ENCODE measurements at regions not wholly inside any gene's neighbourhood (a gene's known extent, or its start where the extent isn't known, plus 50 kb on each side); places are given as distances from the start of the nearest gene placed in this dataset.

- no peak overlapping the region for H2BK12ac ChIP-seq (ENCODE audit: low read length)
These were observed 160.7 kb upstream of the FAM47C start for GRCh38 chrX:36847496-36847895.

GRCh38 chrX:36849407-36849806 is 158.8 kb upstream of the FAM47C start:
- H4K12ac ChIP-seq (ENCODE audit: low read depth, low read length) = no peak overlapping the region
- no peak overlapping the region for H3K4me2 ChIP-seq (ENCODE audit: low read length)
- H3K14ac ChIP-seq (ENCODE audit: low read length) = no peak overlapping the region
- H2BK120ac ChIP-seq (ENCODE audit: insufficient read depth, low read length, poor library complexity) = no peak overlapping the region
- no peak overlapping the region for H4K8ac ChIP-seq (ENCODE audit: low read depth, low read length)
- no peak overlapping the region for H3K18ac ChIP-seq (ENCODE audit: low read length)
- H3K79me2 ChIP-seq (ENCODE audit: control insufficient read depth, insufficient read depth, low read length, poor library complexity) = no peaks in the 10 kb centered on the region
- no peaks in the 10 kb centered on the region for H3K36me3 ChIP-seq (ENCODE audit: control insufficient read depth in 1 of 2, insufficient read depth in 2 of 2, low read length in 2 of 2)
- no peak overlapping the region for H3K23ac ChIP-seq (ENCODE audit: low read length)
- H3K4me3 ChIP-seq (ENCODE audit: low read depth, low read length) = no peak overlapping the region
- H2AFZ ChIP-seq (ENCODE audit: insufficient read depth, low read length, poor library complexity) = no peak overlapping the region
- no peak overlapping the region for H3K9ac ChIP-seq (ENCODE audit: low read length)
- no peak for DNase-seq
- H2BK12ac ChIP-seq (ENCODE audit: low read length) = no peak overlapping the region
- no peak overlapping the region for H3K27ac ChIP-seq (ENCODE audit: low read depth, low read length)
- H3K79me1 ChIP-seq (ENCODE audit: low read length) = no peaks in the 10 kb centered on the region
- no peaks in the 10 kb centered on the region for H3K27me3 ChIP-seq (ENCODE audit: insufficient read depth, low read length)
- no peak overlapping the region for H3K4ac ChIP-seq (ENCODE audit: low read depth, low read length)
- H3K9me3 ChIP-seq (ENCODE audit: insufficient read depth, low read depth, low read length) = no peaks in the 10 kb centered on the region
- no peak overlapping the region for H4K91ac ChIP-seq (ENCODE audit: low read depth, low read length)
- no peak overlapping the region for H2BK5ac ChIP-seq (ENCODE audit: low read depth, low read length, poor library complexity)
- no peak overlapping the region for H2AK5ac ChIP-seq (ENCODE audit: low read length)
- H3K4me1 ChIP-seq (ENCODE audit: control insufficient read depth in 1 of 2, insufficient read depth in 2 of 2, low read length in 2 of 2) = no peaks in the 10 kb centered on the region
- no CpG with 5 or more reads among the region's 2 CpGs for WGBS (ENCODE audit: extremely low coverage, insufficient coverage, insufficient read length)

More at GRCh38 chrX:36847496-36847895, 160.7 kb upstream of the FAM47C start:
- Histone ChIP-seq H3K79me1 (ENCODE audit: low read length) (no peaks in the 10 kb centered on the region), H2BK120ac (ENCODE audit: insufficient read depth, low read length, poor library complexity) (no peak overlapping the region), H3K9ac (ENCODE audit: low read length) (no peak overlapping the region), H4K8ac (ENCODE audit: low read depth, low read length) (no peak overlapping the region), H3K18ac (ENCODE audit: low read length) (no peak overlapping the region), H3K4me1 (ENCODE audit: control insufficient read depth in 1 of 2, insufficient read depth in 2 of 2, low read length in 2 of 2) (no peaks in the 10 kb centered on the region), H2AK5ac (ENCODE audit: low read length) (no peak overlapping the region), H2AFZ (ENCODE audit: insufficient read depth, low read length, poor library complexity) (no peak overlapping the region), H3K14ac (ENCODE audit: low read length) (no peak overlapping the region), H3K23ac (ENCODE audit: low read length) (no peak overlapping the region), H4K91ac (ENCODE audit: low read depth, low read length) (no peak overlapping the region), H2BK5ac (ENCODE audit: low read depth, low read length, poor library complexity) (no peak overlapping the region), H3K4me2 (ENCODE audit: low read length) (no peak overlapping the region), H3K27me3 (ENCODE audit: insufficient read depth, low read length) (no peaks in the 10 kb centered on the region), H3K27ac (ENCODE audit: low read depth, low read length) (no peak overlapping the region), H3K4ac (ENCODE audit: low read depth, low read length) (no peak overlapping the region), H3K36me3 (ENCODE audit: control insufficient read depth in 1 of 2, insufficient read depth in 2 of 2, low read length in 2 of 2) (no peaks in the 10 kb centered on the region), H3K9me3 (ENCODE audit: insufficient read depth, low read depth, low read length) (no peaks in the 10 kb centered on the region), H4K12ac (ENCODE audit: low read depth, low read length) (no peak overlapping the region), H3K79me2 (ENCODE audit: control insufficient read depth, insufficient read depth, low read length, poor library complexity) (no peaks in the 10 kb centered on the region), H3K4me3 (ENCODE audit: low read depth, low read length) (no peak overlapping the region)
- no peak for DNase-seq
- no CpG with 5 or more reads among the region's 4 CpGs for WGBS (ENCODE audit: extremely low coverage, insufficient coverage, insufficient read length)

- Histone ChIP-seq H3K23ac (ENCODE audit: low read length) (no peak overlapping the region), H3K27me3 (ENCODE audit: insufficient read depth, low read length) (no peaks in the 10 kb centered on the region), H3K4me2 (ENCODE audit: low read length) (no peak overlapping the region), H4K91ac (ENCODE audit: low read depth, low read length) (no peak overlapping the region), H3K79me2 (ENCODE audit: control insufficient read depth, insufficient read depth, low read length, poor library complexity) (no peaks in the 10 kb centered on the region), H3K14ac (ENCODE audit: low read length) (no peak overlapping the region), H4K8ac (ENCODE audit: low read depth, low read length) (no peak overlapping the region), H3K9me3 (ENCODE audit: insufficient read depth, low read depth, low read length) (no peaks in the 10 kb centered on the region), H2BK5ac (ENCODE audit: low read depth, low read length, poor library complexity) (no peak overlapping the region), H3K4me1 (ENCODE audit: control insufficient read depth in 1 of 2, insufficient read depth in 2 of 2, low read length in 2 of 2) (no peaks in the 10 kb centered on the region), H2BK120ac (ENCODE audit: insufficient read depth, low read length, poor library complexity) (no peak overlapping the region), H2AFZ (ENCODE audit: insufficient read depth, low read length, poor library complexity) (no peak overlapping the region), H3K4ac (ENCODE audit: low read depth, low read length) (no peak overlapping the region), H3K4me3 (ENCODE audit: low read depth, low read length) (no peak overlapping the region), H3K27ac (ENCODE audit: low read depth, low read length) (no peak overlapping the region), H2BK12ac (ENCODE audit: low read length) (no peak overlapping the region), H3K36me3 (ENCODE audit: control insufficient read depth in 1 of 2, insufficient read depth in 2 of 2, low read length in 2 of 2) (no peaks in the 10 kb centered on the region), H3K18ac (ENCODE audit: low read length) (no peak overlapping the region), H2AK5ac (ENCODE audit: low read length) (no peak overlapping the region), H3K79me1 (ENCODE audit: low read length) (no peaks in the 10 kb centered on the region), H4K12ac (ENCODE audit: low read depth, low read length) (no peak overlapping the region), H3K9ac (ENCODE audit: low read length) (no peak overlapping the region)
- DNase-seq = peak in 1 of 2 donors; percentile 5
- no CpG with 5 or more reads among the region's 3 CpGs for WGBS (ENCODE audit: extremely low coverage, insufficient coverage, insufficient read length)
These were observed 151.3 kb upstream of the FAM47C start for GRCh38 chrX:36856849-36857248.

GRCh38 chrX:36859231-36859630 is 148.9 kb upstream of the FAM47C start:
- H3K27me3 ChIP-seq (ENCODE audit: insufficient read depth, low read length) = no peaks in the 10 kb centered on the region
- no peaks in the 10 kb centered on the region for H3K4me1 ChIP-seq (ENCODE audit: control insufficient read depth in 1 of 2, insufficient read depth in 2 of 2, low read length in 2 of 2)
- no peaks in the 10 kb centered on the region for H3K79me2 ChIP-seq (ENCODE audit: control insufficient read depth, insufficient read depth, low read length, poor library complexity)
- H4K12ac ChIP-seq (ENCODE audit: low read depth, low read length) = no peak overlapping the region
- no peak overlapping the region for H3K4ac ChIP-seq (ENCODE audit: low read depth, low read length)
- H3K36me3 ChIP-seq (ENCODE audit: control insufficient read depth in 1 of 2, insufficient read depth in 2 of 2, low read length in 2 of 2) = no peaks in the 10 kb centered on the region
- H4K8ac ChIP-seq (ENCODE audit: low read depth, low read length) = no peak overlapping the region
- H3K18ac ChIP-seq (ENCODE audit: low read length) = no peak overlapping the region
- DNase-seq = no peak
- H3K14ac ChIP-seq (ENCODE audit: low read length) = no peak overlapping the region
- no peak overlapping the region for H3K4me3 ChIP-seq (ENCODE audit: low read depth, low read length)
- no peak overlapping the region for H2BK5ac ChIP-seq (ENCODE audit: low read depth, low read length, poor library complexity)
- no peaks in the 10 kb centered on the region for H3K79me1 ChIP-seq (ENCODE audit: low read length)
- no peak overlapping the region for H2AK5ac ChIP-seq (ENCODE audit: low read length)
- no peak overlapping the region for H3K27ac ChIP-seq (ENCODE audit: low read depth, low read length)
- H3K9ac ChIP-seq (ENCODE audit: low read length) = no peak overlapping the region
- H4K91ac ChIP-seq (ENCODE audit: low read depth, low read length) = no peak overlapping the region
- H2AFZ ChIP-seq (ENCODE audit: insufficient read depth, low read length, poor library complexity) = no peak overlapping the region
- no peak overlapping the region for H2BK12ac ChIP-seq (ENCODE audit: low read length)
- H3K4me2 ChIP-seq (ENCODE audit: low read length) = no peak overlapping the region
- no peak overlapping the region for H3K23ac ChIP-seq (ENCODE audit: low read length)
- no CpG with 5 or more reads among the region's 7 CpGs for WGBS (ENCODE audit: extremely low coverage, insufficient coverage, insufficient read length)
- H3K9me3 ChIP-seq (ENCODE audit: insufficient read depth, low read depth, low read length) = no peaks in the 10 kb centered on the region
- no peak overlapping the region for H2BK120ac ChIP-seq (ENCODE audit: insufficient read depth, low read length, poor library complexity)

Data from trophoblast cell (in vitro differentiated cells and primary cell).